ENCODE measurements at regions not wholly inside any gene's neighbourhood (a gene's known extent, or its start where the extent isn't known, plus 50 kb on each side); places are given as distances from the start of the nearest gene placed in this dataset.

GRCh38 chr9:13491138-13491492 is 211.6 kb upstream of the MPDZ start:
- Mint-ChIP-seq H3K27me3 (ENCODE audit: low read depth) (no peaks in the 10 kb centered on the region), H3K9me3 (peaks cover 0 to 9% of the 10 kb centered on the region in 2 experiments; a peak in 2 of 5 replicates), H3K36me3 (ENCODE audit: insufficient read depth in 1 of 3, low read depth in 3 of 3) (peaks cover 0 to 9% (median 0%) of the 10 kb centered on the region in 3 experiments; a peak in 2 of 7 replicates), H3K4me1 (peaks cover 62 to 71% of the 10 kb centered on the region in 2 experiments), H3K4me3 (peak overlapping the region; percentile 16 to 30; a peak in 2 of 5 replicates), H3K27ac (peak overlapping the region; percentile 68 to 99 (median 99))
- Histone ChIP-seq H2AFZ (ENCODE audit: low read length) (no peak overlapping the region), H2BK120ac (ENCODE audit: low read depth, low read length, poor library complexity, severe bottlenecking) (no peak overlapping the region), H3K79me2 (ENCODE audit: insufficient read depth, low read length) (no peaks in the 10 kb centered on the region), H3K23ac (ENCODE audit: insufficient read length, low read depth, low read length) (no peak overlapping the region), H2BK12ac (ENCODE audit: insufficient read length, low read depth, low read length) (no peak overlapping the region), H2BK20ac (ENCODE audit: low read depth, low read length, poor library complexity, severe bottlenecking) (no peak overlapping the region), H3T11ph (ENCODE audit: low read length) (no peak overlapping the region), H2AK5ac (ENCODE audit: insufficient read length, low read length) (no peak overlapping the region), H3K4me2 (ENCODE audit: insufficient read depth, insufficient read length, low read length) (peak overlapping the region; percentile 36), H3K79me1 (ENCODE audit: insufficient read depth, low read depth, low read length, poor library complexity, severe bottlenecking) (no peaks in the 10 kb centered on the region), H3K27ac (ENCODE audit: insufficient read length, low read depth, low read length) (peak overlapping the region; percentile 92), H4K5ac (ENCODE audit: insufficient read length, low read depth, low read length) (no peak overlapping the region), H3K14ac (ENCODE audit: insufficient read depth, low read length) (no peak overlapping the region), H3K18ac (ENCODE audit: insufficient read length, low read depth, low read length) (no peak overlapping the region), H3K27me3 (ENCODE audit: insufficient read depth, low read length) (no peaks in the 10 kb centered on the region), H3K9me3 (ENCODE audit: control insufficient read depth, low read depth, low read length) (no peaks in the 10 kb centered on the region), H4K20me1 (ENCODE audit: control insufficient read depth, insufficient read depth, insufficient read length) (no peaks in the 10 kb centered on the region), H4K91ac (ENCODE audit: insufficient read length, low read depth, low read length) (no peak overlapping the region), H4K8ac (replicated peaks; ENCODE audit: insufficient read length, low read depth, low read length) (no peak overlapping the region), H3K4me1 (ENCODE audit: insufficient read depth, low read length) (peaks cover 18% of the 10 kb centered on the region), H2BK15ac (ENCODE audit: low read depth, low read length) (no peak overlapping the region), H3K56ac (ENCODE audit: insufficient read length, low read depth, low read length) (no peak overlapping the region), H3K23me2 (ENCODE audit: insufficient read length, low read depth, low read length, poor library complexity, severe bottlenecking) (no peaks in the 10 kb centered on the region), H3K9ac (ENCODE audit: extremely low read depth, insufficient read length, low read length) (no peak overlapping the region), H3K4ac (ENCODE audit: low read depth, low read length) (no peak overlapping the region), H2BK5ac (ENCODE audit: insufficient read length, low read length) (no peak overlapping the region)
- no CpG with 5 or more reads among the region's 1 CpG for WGBS (ENCODE audit: extremely low coverage, insufficient read length, low lambda C conversion rate)
- DNase-seq = no peak
- TF ChIP-seq CTCF (conservative IDR thresholded peaks at IDR 0.05) = no peak
